ENCODE measurements at regions not wholly inside any gene's neighbourhood (a gene's known extent, or its start where the extent isn't known, plus 50 kb on each side); places are given as distances from the start of the nearest gene placed in this dataset.

- no peaks in the 10 kb centered on the region for H3K4me1 ChIP-seq
- H3K27me3 ChIP-seq = no peaks in the 10 kb centered on the region
- H3K9me3 ChIP-seq = no peaks in the 10 kb centered on the region
- WGBS (ENCODE audit: insufficient coverage, low coverage, low lambda C conversion rate, missing lambda C conversion rate) = 52% methylated on average over 10 of the region's 10 CpGs
- TF ChIP-seq CTCF (IDR thresholded peaks at IDR 0.05) = no peak
- TF ChIP-seq POLR2A (IDR thresholded peaks at IDR 0.05) = no peak
- no peak overlapping the region for H3K27ac ChIP-seq
- no peak for DNase-seq
- no peak overlapping the region for H3K4me3 ChIP-seq
- no peaks in the 10 kb centered on the region for H3K36me3 ChIP-seq
- intact Hi-C loops (cut with DNase I) = no loop called here
- ATAC-seq = no peak
Observed at GRCh38 chr3:112736805-112737566, 96.0 kb upstream of the CCDC80 start.

GRCh38 chr3:112736386-112736785 lies 95.4 kb upstream of the CCDC80 start:
- ATAC-seq = no peak
- intact Hi-C loops (cut with DNase I) = no loop called here

DNA sequence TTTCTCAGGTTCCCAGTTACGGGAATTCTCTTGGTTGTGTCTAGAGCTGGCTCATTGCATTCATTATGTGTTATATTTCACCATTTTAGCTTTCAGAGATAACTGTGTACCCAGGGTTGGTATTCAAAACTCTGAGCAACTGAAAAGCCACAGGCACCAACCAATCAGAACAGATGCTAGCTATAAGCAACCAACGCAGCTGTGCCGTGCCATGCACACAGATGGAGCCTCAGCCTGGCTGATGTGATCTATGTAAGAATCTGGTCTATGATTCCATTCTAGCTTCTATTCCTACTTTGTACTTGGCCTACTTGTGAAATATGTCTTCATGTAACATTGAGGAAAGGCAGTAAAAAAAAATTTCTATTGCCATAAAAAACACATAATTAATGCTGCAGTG lies 95.0 kb upstream of the CCDC80 start:
- H3K27me3 ChIP-seq = no peaks in the 10 kb centered on the region
- no peaks in the 10 kb centered on the region for H3K4me1 ChIP-seq
- TF ChIP-seq CTCF (IDR thresholded peaks at IDR 0.05) (no peak), POLR2A (IDR thresholded peaks at IDR 0.05) (no peak)
- intact Hi-C loops (cut with DNase I) = no loop called here
- 62% methylated on average over 3 of the region's 3 CpGs for WGBS (ENCODE audit: insufficient coverage, low coverage, low lambda C conversion rate, missing lambda C conversion rate)
- H3K27ac ChIP-seq = no peak overlapping the region
- no peaks in the 10 kb centered on the region for H3K9me3 ChIP-seq
- no peak for DNase-seq
- no peak overlapping the region for H3K4me3 ChIP-seq
- no peak for ATAC-seq
- no peaks in the 10 kb centered on the region for H3K36me3 ChIP-seq

More at GRCh38 chr3:112736386-112736785, 95.4 kb upstream of the CCDC80 start:
- DNase-seq = no peak
- H3K4me1 ChIP-seq = no peaks in the 10 kb centered on the region
- WGBS (ENCODE audit: insufficient coverage, low coverage, low lambda C conversion rate, missing lambda C conversion rate) = 65% methylated on average over 4 of the region's 5 CpGs
- H3K27me3 ChIP-seq = no peaks in the 10 kb centered on the region
- no peak overlapping the region for H3K4me3 ChIP-seq
- no peaks in the 10 kb centered on the region for H3K9me3 ChIP-seq
- TF ChIP-seq CTCF (IDR thresholded peaks at IDR 0.05) (no peak), POLR2A (IDR thresholded peaks at IDR 0.05) (no peak)
- H3K36me3 ChIP-seq = no peaks in the 10 kb centered on the region
- no peak overlapping the region for H3K27ac ChIP-seq

- Histone ChIP-seq H3K36me3 (no peaks in the 10 kb centered on the region), H3K27ac (no peak overlapping the region), H3K27me3 (no peaks in the 10 kb centered on the region), H3K9me3 (no peaks in the 10 kb centered on the region), H3K4me1 (no peaks in the 10 kb centered on the region), H3K4me3 (no peak overlapping the region)
- ATAC-seq = peak; percentile 78 to 86 (median 78)
- intact Hi-C loops (cut with DNase I) = no loop called here
- no peak for TF ChIP-seq POLR2A (IDR thresholded peaks at IDR 0.05)
- peak; percentile 57 to 76 (median 62) for TF ChIP-seq CTCF (IDR thresholded peaks at IDR 0.05)
- peak in 2 of 3 donors; percentile 21 to 45 for DNase-seq
- WGBS (ENCODE audit: insufficient coverage, low coverage, low lambda C conversion rate, missing lambda C conversion rate) = 33% methylated on average over 8 of the region's 12 CpGs
Observed at GRCh38 chr3:112734736-112735350, 93.9 kb upstream of the CCDC80 start.

Measured in right lobe of liver (tissue), 6 donors.